ENCODE measurements at regions not wholly inside any gene's neighbourhood (a gene's known extent, or its start where the extent isn't known, plus 50 kb on each side); places are given as distances from the start of the nearest gene placed in this dataset.

DNA sequence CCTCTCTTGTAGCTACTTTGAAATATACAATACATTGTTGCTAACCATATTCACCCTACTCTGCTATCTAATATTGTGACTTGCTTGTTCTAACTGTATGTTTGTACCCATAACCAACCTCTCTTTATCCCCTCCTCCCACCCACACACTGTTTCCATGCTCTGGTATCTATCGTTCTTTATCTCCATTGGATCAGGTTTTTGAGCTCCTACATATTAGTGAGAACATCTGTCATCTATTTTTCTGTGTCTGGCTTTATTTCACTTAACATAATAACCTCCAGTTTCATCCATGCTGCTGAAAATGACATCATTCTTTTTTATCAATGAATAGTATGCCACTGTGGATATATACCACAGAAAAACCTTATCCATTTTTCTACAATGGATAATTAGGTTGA, 1230.1 kb downstream of the PLA2G4A start:
- no peak for TF ChIP-seq ARNTL (CRISPR knock-in tag; IDR thresholded peaks at IDR 0.05; ENCODE audit: borderline replicate concordance, low read depth)
- TF ChIP-seq TOX (CRISPR knock-in tag; IDR thresholded peaks at IDR 0.05; ENCODE audit: borderline replicate concordance), result no peak
- peak; percentile 33; the same call in 1 of the 2 replicates for TF ChIP-seq ZNF70 (CRISPR knock-in tag; IDR thresholded peaks at IDR 0.05)
- no peak for TF ChIP-seq OSR1 (CRISPR knock-in tag; IDR thresholded peaks at IDR 0.05)
- no peak for TF ChIP-seq ZNF565 (CRISPR knock-in tag; conservative IDR thresholded peaks at IDR 0.05; ENCODE audit: low read depth)
- TF ChIP-seq, protein P1, sequence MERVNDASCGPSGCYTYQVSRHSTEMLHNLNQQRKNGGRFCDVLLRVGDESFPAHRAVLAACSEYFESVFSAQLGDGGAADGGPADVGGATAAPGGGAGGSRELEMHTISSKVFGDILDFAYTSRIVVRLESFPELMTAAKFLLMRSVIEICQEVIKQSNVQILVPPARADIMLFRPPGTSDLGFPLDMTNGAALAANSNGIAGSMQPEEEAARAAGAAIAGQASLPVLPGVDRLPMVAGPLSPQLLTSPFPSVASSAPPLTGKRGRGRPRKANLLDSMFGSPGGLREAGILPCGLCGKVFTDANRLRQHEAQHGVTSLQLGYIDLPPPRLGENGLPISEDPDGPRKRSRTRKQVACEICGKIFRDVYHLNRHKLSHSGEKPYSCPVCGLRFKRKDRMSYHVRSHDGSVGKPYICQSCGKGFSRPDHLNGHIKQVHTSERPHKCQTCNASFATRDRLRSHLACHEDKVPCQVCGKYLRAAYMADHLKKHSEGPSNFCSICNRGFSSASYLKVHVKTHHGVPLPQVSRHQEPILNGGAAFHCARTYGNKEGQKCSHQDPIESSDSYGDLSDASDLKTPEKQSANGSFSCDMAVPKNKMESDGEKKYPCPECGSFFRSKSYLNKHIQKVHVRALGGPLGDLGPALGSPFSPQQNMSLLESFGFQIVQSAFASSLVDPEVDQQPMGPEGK (CRISPR knock-in tag; IDR thresholded peaks at IDR 0.05; ENCODE audit: borderline replicate concordance), result no peak

All from SK-N-SH treated with all-trans-retinoic acid at 6 μM for 48 hours (cell line).